Femur (tissue), 1 donor: ENCODE measurements at regions not wholly inside any gene's neighbourhood (a gene's known extent, or its start where the extent isn't known, plus 50 kb on each side); places are given as distances from the start of the nearest gene placed in this dataset.

Experiments
- DNase-seq: peaks from one replicate; pipeline ENCODE4 v3.0.0-alpha.2; 2017

DNA sequence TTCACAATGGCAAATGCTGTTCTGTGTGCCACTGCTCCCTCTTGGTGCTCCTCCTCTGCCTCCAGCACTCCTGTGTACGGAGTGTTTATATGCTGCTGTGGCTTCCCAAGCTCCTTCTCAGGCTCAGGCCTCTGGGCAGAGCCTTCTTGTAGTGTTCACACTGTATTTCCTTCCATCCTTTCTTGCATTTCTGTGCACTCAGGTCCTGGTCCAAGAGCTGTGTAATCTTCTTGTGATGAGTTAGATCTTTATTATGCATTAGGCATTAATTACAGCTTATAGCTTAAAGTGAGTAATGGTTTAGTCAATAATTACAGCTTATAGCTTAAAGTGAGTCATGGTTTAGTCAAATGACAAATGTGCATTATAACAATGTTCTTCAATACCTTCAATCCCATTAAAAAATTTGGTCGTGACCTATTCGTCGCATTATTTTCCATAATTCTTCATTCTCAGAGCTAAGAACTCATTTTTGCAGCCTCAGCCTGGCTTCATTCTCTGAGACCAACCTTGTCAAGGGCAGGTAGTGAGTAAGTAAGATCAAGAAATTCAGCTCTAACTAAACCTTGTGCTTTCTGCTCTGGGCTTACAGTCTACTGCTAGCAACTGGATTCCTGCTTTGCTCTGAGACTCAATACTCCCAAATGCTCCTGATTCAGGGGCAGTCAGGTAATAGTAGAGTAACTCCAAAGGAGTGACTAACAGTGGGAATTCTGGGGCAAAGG lies 154.5 kb upstream of the SPAG17 start:
- DNase-seq: no peak

DNA sequence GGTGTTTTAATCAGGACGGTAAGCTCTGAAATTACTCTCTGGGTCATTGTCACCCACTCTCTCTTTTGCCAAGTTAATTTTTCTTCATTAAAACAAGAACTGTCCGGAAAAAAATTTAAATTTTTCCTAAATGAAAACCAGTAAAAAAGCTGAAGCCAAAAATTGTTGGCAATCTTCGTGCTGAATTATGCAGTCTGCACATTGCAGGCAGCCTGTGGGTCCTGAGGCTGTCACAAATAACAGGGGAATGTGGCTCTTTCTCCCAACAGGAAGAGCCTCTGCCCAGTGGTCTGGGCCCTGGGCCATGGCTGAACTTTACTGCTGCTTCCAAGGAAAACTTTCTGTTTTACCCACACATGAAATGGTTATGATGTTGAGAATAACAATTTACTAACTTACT lies 153.9 kb upstream of the SPAG17 start:
- DNase-seq: peak; percentile 67

DNA sequence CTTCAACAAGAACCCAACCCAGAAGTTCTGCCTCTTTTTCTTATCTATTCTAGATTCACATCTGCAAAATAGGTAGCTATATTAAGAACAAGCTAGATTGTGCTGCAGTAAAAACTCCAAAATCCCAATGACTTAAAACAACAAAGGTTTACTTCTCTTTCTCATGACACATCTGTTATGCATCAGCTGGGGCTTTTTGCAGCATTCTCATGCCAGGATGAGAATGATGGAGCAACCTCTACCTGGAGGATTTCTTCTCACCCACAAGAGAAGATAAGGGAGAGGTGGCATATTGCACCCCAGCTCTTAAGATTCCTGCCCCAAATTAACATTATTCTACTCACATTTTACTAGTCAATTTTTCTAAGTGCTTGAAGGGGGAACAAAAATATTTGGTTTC lies 152.3 kb upstream of the SPAG17 start:
- no peak for DNase-seq

DNA sequence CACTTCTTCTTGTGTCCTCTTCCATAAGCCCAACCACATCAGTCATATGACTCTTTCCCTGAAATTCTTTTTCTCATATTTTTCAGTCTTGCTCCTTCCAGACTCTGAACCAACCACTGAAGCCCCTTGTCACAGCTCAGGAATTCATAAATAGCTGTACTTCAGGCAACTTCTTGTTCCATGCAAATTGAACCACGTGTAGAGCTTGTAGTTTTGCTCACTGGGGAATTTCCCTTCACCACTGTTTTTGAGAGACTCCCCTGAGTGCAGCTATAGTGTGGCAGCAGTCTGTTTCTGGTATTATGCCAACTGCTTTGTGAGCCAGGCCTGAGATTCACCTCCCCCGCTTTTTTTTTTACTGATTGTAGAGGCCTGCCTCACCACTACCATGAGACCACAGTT lies 150.3 kb upstream of the SPAG17 start:
- DNase-seq: no peak

DNA sequence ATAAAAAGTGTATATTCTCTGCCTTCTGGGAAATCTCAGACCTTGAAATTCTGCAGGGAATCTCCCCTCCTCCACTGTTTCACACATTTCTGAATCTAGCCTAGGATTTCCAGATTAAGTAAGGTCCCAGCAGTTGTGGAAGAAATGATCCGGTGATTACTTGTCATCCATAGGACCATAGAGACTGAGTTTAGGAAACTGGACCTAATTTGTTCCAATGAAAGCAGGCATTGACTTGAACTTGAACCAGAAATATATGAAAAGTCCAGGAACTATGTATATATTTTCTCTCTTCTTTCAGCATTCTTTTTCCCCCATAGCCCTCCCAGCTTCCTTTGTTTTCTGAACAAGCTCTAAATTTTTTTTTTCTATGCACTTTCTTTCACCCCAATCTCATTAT lies 149.5 kb upstream of the SPAG17 start:
- no peak for DNase-seq

DNA sequence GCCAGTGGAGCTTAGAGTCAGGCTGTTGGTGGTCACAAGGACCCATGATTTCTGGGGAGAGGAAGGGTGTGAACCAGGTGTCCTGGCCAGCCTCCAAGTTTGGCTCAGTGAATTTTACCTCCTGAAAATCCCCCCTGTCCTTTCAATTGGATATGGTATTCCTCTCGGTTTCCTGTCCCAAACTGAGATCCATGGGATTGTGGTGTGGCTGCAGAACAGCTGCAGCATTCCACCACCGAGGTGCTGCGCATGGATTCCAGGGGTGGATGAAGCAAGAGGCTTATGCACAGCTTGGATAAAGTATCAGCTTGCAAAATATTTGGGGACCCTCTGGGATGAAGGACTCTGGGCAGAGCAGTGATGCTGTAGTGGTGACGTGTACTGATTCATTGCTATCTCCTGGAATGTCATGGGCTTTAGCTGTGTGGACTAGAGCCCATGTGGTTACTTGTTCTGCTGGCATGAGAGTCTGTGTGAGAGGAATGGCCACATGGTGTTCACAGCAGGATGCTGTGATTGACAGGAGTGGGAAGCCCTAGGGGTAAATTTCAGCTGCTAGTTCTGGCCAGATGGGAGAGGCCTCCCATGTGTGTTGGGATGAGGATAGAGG lies 148.7 kb upstream of the SPAG17 start:
- peak; percentile 73 for DNase-seq

DNA sequence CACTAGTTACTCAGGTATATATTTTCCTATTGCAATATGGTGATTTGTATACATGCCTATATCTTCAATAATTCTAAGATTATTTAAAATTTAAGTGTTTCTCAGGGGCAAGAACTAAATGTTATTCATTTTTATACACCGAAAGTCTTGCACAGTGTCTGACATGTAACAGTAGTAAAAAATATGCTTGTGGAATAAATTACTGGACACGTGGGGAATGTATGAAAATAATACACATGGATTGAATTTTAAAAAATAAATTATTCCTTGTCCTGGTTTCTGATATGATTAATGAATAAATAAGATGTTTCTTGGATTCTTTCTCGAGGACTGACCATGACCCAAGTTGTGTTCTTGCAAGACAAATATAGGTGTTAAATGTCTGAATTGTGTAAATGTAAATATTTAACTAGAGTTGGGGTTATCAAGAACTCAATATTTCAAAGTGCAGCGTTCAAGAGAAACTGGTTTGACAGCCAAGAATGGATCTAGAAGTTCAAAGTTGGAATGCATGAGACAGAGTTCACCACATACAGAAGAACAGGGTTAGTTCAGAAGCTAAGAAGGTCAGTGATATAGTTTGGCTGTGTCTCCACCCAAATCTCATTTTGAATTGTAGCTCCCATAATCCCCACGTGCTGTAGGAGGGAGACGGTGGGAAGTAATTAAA lies 142.1 kb upstream of the SPAG17 start:
- no peak for DNase-seq

DNA sequence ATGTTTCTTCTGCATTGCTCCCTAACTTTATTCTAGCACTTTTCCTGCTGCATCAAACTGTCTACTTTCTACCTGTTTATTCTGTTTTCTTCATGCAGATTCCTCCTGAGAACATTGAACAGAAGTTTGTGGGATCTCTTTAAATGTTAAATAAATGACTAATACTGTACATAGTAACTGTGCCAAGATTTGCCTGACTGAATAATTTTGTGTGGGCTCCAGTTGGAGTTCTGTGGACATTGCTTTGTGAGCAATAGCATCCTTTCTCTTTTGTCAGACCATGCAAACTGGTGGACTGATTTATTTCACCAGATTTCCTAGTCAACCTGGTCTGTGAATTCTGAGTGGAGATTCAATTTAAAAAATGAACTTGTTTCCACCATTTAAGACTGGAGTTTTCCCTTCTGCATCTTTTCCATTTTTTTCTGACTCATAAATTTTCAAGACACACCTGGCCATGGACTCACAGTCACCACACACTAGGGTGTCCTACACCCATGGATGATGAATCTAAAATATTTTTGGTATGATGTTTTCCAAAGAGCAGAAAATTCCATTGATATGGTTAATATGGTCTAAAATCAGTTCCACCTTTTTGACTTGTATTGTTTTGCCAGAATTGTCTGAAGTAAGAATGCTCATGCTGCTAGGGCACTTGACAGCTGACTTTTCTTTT lies 140.7 kb upstream of the SPAG17 start:
- DNase-seq: no peak

DNA sequence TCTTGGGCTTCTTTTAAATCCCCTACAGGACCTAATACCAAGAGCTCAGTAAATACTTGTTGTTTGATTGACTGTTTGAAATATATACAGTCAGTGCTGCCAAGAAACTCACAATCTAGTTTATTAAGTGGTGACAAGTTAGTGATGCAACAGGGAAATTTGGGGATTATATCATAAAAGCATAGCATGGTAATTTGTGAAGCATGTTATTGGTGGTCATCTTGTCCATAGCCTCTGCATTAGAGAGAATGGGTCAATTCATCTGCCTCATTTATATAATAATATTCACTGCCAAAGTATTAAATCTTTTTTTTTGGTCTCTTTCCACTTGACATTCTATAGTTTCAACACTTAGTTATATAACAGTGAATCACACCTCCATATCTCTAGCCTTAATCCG lies 138.2 kb upstream of the SPAG17 start:
- DNase-seq: no peak

DNA sequence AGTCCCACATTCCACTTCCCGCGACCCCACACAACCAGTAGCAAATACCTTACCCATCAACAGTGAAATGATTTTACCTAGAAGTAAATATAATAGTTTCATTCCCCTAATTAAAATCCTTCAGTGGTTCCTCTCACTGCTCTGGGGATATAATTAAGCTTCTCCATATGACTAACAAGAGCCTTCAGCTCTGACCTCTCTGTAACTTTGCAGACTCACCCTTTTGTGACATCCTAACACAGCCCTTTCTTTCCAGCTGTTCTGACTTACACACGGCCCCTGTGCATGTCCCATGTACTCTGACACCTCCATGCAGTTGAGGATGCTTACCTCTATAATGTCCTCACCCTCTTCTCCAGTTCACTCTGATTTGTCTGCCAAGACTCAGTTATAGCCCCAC lies 137.3 kb upstream of the SPAG17 start:
- no peak for DNase-seq

DNA sequence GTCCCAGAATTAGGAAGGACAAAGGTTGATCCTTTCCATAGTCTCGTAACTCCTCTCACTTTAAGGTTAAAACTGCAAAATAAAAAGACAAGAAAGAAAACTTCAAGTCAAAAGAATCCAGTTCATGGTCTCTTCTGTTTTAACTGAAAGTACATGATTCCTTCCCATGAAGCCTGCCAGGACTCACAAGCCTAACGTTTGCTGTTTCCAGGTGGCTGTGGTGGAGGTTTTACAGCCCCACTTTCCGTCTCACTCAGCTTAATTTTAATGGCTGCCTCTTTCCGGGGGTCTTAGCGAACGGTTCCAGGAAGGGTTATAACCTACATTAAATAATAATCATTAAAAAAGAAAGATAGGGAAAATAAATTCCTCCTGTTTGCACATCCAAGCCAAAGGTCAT lies 136.8 kb upstream of the SPAG17 start:
- DNase-seq: peak; percentile 54

DNA sequence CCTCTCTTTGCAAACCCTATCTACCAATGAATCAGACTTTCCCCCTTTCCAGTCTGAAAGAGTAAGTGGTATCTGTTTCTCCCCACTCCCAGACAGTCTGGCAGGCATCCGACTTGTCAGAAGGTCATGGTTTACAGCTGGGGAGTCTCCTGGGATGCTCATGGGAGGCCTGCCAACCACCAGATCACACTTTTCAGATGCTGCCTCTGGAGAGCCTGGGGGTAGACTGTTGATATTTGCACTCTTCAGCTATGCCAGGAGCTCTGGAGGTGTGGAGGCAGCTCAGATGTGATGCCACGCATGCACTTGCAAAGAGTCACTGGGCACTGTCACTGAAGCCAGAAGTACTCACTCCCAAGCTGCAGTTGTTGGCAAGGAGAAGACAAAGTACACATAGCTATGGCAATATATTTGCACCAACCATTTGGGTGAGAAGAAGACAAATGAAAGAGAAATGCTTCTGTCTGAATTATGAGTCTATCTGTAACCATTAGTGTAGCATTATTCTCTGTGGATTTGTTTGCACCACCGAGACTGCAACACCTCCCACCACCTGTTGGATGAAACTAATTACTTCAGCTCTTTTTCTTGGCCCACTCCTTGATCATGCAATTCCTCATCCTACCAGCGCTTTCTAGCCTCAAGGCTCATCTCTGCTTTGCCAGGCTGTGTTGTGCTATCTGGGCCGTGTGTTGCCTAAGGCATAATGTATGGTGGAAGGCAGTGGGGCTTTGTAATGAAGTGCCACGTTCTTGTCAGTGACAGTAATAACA lies 133.0 kb upstream of the SPAG17 start:
- no peak for DNase-seq

DNA sequence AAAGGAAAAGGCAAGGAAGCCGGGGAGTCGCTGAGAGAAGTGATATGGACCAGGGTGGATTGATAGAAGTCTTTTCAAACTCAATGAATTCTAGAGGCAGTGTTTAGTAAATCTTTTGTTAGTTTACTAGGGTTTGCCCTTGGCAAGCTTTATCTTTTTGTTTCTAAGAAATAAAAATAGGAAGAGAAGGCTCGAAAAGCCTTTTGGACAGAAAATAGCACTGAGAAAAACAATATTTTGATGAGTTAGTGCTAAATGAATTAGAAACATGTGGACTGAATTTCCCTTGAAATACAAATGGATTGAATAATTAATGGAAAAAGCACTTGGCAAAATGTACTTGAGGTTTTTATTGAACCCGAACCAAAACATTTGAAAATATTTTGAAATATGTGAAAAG lies 121.8 kb upstream of the SPAG17 start:
- DNase-seq: no peak

DNA sequence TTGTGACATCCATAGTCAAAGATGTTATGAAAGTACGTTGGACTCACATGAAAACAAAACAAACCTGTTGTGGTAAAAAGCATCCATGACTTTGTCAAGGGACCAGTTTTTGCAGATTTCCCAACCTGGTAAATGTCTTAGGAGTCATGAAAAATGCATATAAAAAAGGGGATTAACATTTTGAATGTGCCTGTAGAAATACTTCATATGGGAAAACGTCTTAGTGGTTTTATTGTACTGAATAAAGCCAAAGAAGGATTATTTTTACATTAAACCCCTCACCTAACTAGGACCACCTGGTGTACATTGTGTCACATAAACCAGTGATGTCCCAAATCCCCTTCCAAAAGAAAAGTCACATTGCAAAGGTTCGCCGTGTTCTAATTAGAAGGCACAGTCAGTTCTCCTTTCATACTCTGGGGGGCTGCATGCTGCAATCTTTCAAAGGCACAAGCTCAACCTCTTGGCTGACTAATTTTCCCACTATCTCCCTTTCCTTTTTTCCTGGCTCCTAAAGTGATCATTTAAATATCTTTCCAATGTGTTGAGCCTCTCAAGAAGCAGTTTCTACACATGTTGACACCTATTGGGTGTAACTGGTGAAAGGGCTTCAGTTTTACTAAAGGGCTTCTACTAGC lies 119.8 kb upstream of the SPAG17 start:
- peak; percentile 37 for DNase-seq

DNA sequence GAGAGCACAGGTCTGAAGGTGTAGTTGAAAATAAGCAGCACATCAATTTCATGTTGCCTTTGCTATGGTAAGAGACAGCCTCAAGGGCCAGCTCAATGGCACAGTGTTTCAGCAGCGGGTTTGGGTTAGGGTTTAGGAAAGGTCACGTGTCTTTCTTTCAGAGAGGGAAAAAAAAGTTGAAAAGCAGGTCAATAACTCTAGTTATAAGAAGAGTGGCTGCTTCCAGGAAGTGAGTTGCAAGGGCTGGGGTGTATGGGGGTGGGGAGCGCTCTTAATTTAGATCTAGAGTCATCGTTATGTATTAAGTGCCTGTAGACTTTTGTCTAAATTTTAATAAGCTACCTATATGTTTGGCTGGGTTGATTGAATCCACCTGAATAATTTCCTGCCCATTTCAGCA lies 118.5 kb upstream of the SPAG17 start:
- DNase-seq: no peak

DNA sequence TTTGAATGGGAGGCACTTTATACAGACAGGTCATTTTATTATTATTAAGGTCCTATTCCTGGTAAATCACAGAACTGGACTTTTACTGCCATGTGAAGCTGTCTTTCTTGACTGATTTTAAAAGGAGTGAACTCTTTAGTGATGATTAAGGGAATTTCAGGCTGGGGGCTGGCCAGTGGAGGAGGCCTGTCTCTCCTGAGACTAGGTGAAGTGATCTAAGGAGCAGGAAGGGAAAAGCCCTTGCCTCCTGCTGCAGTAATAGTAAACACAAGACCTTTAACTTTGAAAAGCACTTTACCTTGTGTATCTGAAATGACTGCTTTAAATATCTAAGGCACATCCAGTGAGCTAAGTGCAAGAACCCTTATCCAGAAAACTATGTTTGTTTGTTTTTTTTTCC lies 118.0 kb upstream of the SPAG17 start:
- DNase-seq: no peak

DNA sequence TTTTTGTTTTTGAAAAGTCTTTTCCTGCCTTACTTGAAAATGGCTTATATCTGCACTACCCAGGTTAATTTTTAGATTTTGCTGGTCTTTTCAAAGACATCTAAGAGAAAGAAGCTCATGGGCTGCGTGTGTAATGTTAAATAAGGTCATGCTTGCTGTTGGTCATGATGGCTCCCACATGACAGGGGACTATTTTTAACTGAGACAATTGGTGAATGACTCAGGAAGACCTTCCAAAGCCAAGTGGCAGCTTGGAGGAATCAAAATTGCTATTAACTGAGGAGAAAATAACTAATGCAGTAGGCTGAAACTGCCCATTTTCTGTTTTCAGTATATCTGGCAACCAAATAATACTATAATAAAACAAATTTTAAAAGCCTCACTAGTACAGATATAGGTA lies 117.1 kb upstream of the SPAG17 start:
- no peak for DNase-seq

DNA sequence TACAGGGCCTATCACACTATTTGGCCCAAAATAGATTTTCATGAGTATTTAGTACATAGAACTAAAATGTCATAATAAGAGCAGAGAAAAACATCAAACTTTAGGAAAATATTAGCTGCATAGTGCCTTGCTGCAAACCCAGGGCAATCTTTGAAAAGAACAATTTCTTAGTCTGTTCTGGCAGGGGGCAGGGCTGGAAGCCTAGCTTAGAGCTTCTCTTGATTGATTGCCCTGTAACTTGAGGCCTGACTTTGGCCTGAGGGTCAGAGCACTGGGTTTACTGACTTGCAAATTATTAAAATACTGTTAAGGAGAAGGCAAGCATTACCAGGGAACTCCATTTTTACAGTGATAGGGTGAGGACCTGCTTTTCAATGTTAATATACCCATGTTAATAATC lies 115.8 kb upstream of the SPAG17 start:
- no peak for DNase-seq

DNA sequence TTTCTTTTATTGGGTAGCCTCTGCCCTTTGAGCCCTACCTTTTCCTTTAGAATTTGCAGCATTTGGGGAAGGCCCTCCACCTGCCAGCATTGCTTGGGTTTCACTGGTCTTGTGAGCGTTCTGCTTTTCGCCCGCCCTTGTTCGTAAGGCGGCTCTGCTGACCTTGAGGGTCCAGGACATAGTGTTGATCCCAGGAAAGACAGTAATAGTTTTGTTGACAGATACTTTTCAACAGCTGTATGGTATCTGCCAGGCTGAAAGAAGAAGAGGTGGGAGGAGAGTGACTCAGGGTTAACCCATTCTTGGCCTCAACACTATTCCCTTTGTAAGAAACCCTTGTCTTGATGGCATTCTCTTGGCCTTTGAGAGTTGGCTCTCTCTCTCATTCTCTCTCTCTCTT lies 113.4 kb upstream of the SPAG17 start:
- DNase-seq: peak; percentile 28

DNA sequence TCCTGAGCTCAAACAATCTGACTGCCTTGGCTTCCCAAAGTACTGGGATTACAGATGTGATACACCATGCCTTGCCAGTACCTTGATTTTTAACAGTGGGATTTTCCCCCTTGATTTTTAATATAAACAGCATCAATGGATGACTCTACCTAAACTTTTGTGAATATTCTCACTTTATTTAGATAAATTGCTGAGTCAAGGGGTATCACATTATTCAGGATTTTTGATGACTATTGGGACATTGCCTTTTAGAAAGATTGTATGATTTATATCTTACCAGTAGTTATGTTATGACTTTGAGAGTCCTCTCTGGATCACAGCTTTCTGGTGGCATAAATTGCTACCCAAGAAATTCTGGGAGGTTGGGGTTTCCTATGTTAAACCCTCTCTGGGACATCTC lies 112.5 kb upstream of the SPAG17 start:
- no peak for DNase-seq

DNA sequence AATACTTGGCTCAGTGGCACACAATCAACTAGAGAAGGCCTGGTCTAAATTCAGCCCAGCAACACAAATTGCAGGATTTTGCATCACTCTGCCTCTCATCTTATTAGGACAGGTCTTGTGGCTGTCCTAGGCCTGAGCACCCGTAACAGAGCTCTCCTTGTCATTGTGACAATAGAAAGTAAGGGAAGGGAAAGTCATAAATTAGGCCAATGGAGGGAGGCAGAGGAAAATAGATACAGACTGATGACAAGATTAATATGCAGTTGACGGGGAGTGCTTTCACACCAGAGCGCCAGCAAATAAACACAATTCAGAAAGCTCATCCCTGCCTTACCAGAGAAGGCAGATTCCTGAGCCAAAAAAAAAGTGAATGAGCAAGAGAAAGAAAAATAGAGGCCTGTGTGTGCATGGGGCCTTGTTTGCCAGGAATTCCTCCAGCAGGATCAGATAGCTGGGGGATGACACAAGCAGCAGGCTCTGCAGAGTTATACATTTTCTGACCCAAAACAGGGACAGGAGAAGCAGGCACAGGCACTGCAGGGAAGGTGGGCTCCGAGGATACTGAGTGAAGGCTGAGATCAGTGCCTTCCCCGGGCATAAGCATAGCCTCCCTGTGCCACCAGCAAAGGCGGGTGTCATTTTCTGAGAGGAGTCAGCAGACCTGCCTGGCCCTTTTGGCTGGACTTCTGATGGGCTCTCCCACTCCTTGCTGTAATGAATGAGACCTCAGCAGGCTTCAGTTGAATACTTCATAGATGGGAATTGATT lies 110.0 kb upstream of the SPAG17 start:
- DNase-seq: peak; percentile 57

DNA sequence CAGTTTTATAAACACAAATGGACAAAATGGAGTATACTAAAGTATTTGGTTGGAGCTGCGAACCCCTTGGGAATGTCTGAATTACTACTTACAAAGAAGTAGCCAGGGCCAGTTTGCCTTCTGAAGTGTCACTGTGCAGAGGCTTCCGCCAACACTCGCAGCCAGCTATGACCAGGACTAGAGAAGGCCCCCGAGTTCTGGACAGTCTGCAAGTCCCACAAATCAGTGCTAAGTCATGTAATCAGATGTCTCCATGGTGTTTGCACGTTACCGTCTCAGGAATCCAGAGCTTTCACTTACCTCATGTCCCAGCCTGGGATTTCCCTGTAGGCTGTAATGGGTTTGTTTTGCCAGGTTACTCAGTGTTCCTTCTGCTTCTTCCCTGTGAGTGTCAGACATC lies 106.6 kb upstream of the SPAG17 start:
- DNase-seq: peak; percentile 44
